ENCODE measurements at regions not wholly inside any gene's neighbourhood (a gene's known extent, or its start where the extent isn't known, plus 50 kb on each side); places are given as distances from the start of the nearest gene placed in this dataset.

DNA sequence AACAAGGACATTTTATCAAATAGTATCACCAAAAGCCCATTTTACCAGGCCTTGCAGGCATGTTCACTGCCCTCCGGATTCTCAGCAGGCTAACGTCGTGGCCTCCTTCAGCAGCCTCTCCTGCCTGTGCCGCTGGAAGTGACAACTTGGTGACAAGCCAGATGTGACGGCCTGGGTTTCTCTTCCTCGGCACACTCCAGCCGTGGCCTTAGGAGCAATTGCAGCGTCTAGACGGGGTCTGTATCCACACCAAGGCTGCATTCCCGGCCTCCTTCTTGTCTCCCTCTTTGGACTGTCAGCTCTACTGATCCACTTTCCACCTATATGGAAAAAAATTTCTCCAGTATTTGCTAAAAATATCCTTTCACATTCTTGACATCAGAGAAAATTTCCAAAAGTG, 145.3 kb upstream of the MGMT start:
- TF ChIP-seq SP1 (IDR thresholded peaks at IDR 0.05) (no peak), HNF4A (conservative IDR thresholded peaks at IDR 0.05) (no peak), FOXA1 (IDR thresholded peaks at IDR 0.05) (no peak), RAD21 (IDR thresholded peaks at IDR 0.05) (no peak), GABPA (IDR thresholded peaks at IDR 0.05 in 1 of 2, conservative IDR thresholded peaks at IDR 0.05 in 1 of 2) (no peak)
- TF ChIP-seq, protein P1, sequence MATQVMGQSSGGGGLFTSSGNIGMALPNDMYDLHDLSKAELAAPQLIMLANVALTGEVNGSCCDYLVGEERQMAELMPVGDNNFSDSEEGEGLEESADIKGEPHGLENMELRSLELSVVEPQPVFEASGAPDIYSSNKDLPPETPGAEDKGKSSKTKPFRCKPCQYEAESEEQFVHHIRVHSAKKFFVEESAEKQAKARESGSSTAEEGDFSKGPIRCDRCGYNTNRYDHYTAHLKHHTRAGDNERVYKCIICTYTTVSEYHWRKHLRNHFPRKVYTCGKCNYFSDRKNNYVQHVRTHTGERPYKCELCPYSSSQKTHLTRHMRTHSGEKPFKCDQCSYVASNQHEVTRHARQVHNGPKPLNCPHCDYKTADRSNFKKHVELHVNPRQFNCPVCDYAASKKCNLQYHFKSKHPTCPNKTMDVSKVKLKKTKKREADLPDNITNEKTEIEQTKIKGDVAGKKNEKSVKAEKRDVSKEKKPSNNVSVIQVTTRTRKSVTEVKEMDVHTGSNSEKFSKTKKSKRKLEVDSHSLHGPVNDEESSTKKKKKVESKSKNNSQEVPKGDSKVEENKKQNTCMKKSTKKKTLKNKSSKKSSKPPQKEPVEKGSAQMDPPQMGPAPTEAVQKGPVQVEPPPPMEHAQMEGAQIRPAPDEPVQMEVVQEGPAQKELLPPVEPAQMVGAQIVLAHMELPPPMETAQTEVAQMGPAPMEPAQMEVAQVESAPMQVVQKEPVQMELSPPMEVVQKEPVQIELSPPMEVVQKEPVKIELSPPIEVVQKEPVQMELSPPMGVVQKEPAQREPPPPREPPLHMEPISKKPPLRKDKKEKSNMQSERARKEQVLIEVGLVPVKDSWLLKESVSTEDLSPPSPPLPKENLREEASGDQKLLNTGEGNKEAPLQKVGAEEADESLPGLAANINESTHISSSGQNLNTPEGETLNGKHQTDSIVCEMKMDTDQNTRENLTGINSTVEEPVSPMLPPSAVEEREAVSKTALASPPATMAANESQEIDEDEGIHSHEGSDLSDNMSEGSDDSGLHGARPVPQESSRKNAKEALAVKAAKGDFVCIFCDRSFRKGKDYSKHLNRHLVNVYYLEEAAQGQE (IDR thresholded peaks at IDR 0.05), result no peak
- Histone ChIP-seq H3K4me1 (ENCODE audit: control insufficient read depth in 4 of 4, insufficient read depth in 4 of 4, low read length in 3 of 4) (no peaks in the 10 kb centered on the region), H3K4me3 (ENCODE audit: low read depth in 1 of 3, low read length in 3 of 3) (no peak overlapping the region), H3K36me3 (ENCODE audit: control insufficient read depth in 4 of 4, insufficient read depth in 3 of 4, low read depth in 1 of 4, low read length in 3 of 4) (no peaks in the 10 kb centered on the region), H3K27me3 (ENCODE audit: control insufficient read depth in 4 of 4, insufficient read depth in 4 of 4, low read length in 3 of 4) (no peaks in the 10 kb centered on the region), H3K27ac (ENCODE audit: low read depth in 1 of 2, low read length in 2 of 2) (no peak overlapping the region), H3K9ac (ENCODE audit: low read depth in 1 of 2, low read length in 2 of 2) (no peak overlapping the region), H3K9me3 (ENCODE audit: control insufficient read depth in 4 of 4, low read length in 3 of 4) (peaks cover 0 to 9% (median under 1%) of the 10 kb centered on the region in 4 donors)
- WGBS, result 87% methylated on average over 10 of the region's 10 CpGs
- no peak for DNase-seq (ENCODE audit: low spot score)

DNA sequence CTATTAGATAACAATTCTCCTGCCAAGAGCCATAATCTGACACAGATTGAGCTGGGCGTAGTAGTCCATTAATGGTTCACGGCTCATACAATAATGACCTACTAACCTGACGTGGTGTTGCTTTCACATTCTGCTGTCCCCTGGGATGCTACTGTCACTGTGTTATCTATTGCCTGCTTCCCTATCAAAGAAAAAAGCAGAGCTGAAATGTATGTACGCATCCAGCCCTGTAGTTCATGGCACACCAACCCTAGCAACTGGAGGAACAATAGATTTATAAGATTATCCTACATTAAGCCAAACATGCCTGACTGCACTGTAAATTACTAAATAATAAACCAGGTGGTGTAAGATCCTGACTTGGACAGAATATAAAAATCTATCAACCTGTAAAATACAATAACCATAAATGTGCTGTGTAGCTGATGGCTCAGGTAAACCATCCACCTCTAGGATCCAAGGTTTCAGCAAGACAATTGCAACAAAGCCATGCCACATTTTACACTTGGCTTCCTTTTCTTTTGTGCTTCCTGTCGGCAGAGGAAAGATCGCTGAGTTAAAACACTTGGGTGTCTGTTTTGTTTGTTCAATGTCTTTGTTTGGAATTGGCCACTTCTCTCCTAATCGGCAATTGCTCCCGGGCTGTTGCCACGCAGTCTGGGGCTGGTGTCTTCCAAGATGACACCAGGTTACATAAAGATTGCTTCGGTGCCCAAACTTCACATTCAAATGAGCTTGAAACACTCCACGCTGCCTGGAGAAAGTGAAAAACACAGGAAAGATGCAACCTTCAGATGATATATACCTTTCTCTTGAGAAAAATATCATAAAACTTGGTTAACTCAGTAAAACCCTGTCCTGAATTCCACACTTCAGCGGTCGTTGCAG, 143.9 kb upstream of the MGMT start:
- DNase-seq (ENCODE audit: low spot score), result no peak
- H3K27me3 ChIP-seq (ENCODE audit: control insufficient read depth in 4 of 4, insufficient read depth in 4 of 4, low read length in 3 of 4), result no peaks in the 10 kb centered on the region
- peaks cover 0 to 9% (median under 1%) of the 10 kb centered on the region in 4 donors for H3K9me3 ChIP-seq (ENCODE audit: control insufficient read depth in 4 of 4, low read length in 3 of 4)
- H3K4me3 ChIP-seq (ENCODE audit: low read depth in 1 of 3, low read length in 3 of 3), result no peak overlapping the region
- no peaks in the 10 kb centered on the region for H3K36me3 ChIP-seq (ENCODE audit: control insufficient read depth in 4 of 4, insufficient read depth in 3 of 4, low read depth in 1 of 4, low read length in 3 of 4)
- WGBS, result 46% methylated on average over 13 of the region's 13 CpGs
- no peak overlapping the region for H3K9ac ChIP-seq (ENCODE audit: low read depth in 1 of 2, low read length in 2 of 2)
- no peak overlapping the region for H3K27ac ChIP-seq (ENCODE audit: low read depth in 1 of 2, low read length in 2 of 2)
- TF ChIP-seq SP1 (IDR thresholded peaks at IDR 0.05) (no peak), JUND (IDR thresholded peaks at IDR 0.05) (no peak), YY1 (IDR thresholded peaks at IDR 0.05) (no peak), FOXA2 (IDR thresholded peaks at IDR 0.05) (no peak), GABPA (IDR thresholded peaks at IDR 0.05 in 1 of 2, conservative IDR thresholded peaks at IDR 0.05 in 1 of 2) (no peak), RAD21 (IDR thresholded peaks at IDR 0.05) (no peak), NR2F2 (IDR thresholded peaks at IDR 0.05) (no peak), EGR1 (IDR thresholded peaks at IDR 0.05; ENCODE audit: low read depth in 2 of 2) (no peak)
- TF ChIP-seq, protein P2, sequence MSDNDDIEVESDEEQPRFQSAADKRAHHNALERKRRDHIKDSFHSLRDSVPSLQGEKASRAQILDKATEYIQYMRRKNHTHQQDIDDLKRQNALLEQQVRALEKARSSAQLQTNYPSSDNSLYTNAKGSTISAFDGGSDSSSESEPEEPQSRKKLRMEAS (IDR thresholded peaks at IDR 0.05), result no peak
- TF ChIP-seq, protein P3, sequence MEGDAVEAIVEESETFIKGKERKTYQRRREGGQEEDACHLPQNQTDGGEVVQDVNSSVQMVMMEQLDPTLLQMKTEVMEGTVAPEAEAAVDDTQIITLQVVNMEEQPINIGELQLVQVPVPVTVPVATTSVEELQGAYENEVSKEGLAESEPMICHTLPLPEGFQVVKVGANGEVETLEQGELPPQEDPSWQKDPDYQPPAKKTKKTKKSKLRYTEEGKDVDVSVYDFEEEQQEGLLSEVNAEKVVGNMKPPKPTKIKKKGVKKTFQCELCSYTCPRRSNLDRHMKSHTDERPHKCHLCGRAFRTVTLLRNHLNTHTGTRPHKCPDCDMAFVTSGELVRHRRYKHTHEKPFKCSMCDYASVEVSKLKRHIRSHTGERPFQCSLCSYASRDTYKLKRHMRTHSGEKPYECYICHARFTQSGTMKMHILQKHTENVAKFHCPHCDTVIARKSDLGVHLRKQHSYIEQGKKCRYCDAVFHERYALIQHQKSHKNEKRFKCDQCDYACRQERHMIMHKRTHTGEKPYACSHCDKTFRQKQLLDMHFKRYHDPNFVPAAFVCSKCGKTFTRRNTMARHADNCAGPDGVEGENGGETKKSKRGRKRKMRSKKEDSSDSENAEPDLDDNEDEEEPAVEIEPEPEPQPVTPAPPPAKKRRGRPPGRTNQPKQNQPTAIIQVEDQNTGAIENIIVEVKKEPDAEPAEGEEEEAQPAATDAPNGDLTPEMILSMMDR (IDR thresholded peaks at IDR 0.05; ENCODE audit: low read depth, low read length, missing input control), result no peak
- TF ChIP-seq, protein P4, sequence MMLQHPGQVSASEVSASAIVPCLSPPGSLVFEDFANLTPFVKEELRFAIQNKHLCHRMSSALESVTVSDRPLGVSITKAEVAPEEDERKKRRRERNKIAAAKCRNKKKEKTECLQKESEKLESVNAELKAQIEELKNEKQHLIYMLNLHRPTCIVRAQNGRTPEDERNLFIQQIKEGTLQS (IDR thresholded peaks at IDR 0.05), result no peak
- no peaks in the 10 kb centered on the region for H3K4me1 ChIP-seq (ENCODE audit: control insufficient read depth in 4 of 4, insufficient read depth in 4 of 4, low read length in 3 of 4)

Data from liver (tissue), 8 donors.